Uterus (tissue), 2 donors: ENCODE measurements at regions not wholly inside any gene's neighbourhood (a gene's known extent, or its start where the extent isn't known, plus 50 kb on each side); places are given as distances from the start of the nearest gene placed in this dataset.

Experiments used
- POLR2A ChIP-seq, 2 donors: fragments of 450-650 bp; IDR thresholded peaks; one replicate each; pipeline ENCODE4 v1.6.1; 2016; ENCODE audit warnings: antibody characterized with exemption in 2 of 2, mild to moderate bottlenecking in 1 of 2, moderate library complexity in 1 of 2
- TF ChIP-seq, protein P1 (sequence below), 4 experiments: fragments of 200-600 bp in 2 of 4; fragments of 450-650 bp in 2 of 4; sonication (generic) in 2 of 4; IDR thresholded peaks; one replicate each; pipeline ENCODE4 v1.5.1; 2016 to 2019; ENCODE audit warnings: antibody characterized with exemption in 4 of 4, mild to moderate bottlenecking in 2 of 4, moderate library complexity in 1 of 4

DNA sequence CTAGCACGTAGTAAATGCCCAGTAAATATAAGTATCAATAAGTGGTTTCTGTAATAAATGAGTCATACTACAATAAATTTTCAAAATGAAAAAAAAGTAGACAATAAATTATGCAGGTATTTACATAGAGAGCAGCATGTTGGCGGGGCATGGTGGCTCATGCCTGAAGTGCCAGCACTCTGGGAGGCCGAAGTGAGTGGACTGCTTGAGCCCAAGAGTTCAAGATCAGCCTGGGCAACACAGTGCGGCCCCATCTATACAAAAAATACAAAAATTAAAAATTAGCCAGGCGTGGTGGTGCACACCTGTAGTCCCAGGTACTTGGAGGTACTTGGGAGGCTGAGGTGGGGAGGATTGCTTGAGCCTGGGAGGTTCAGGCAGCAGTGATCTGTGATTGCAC lies 509.3 kb upstream of the KLF6 start:
- no peak for TF ChIP-seq POLR2A (IDR thresholded peaks at IDR 0.05)
- TF ChIP-seq, protein P1, sequence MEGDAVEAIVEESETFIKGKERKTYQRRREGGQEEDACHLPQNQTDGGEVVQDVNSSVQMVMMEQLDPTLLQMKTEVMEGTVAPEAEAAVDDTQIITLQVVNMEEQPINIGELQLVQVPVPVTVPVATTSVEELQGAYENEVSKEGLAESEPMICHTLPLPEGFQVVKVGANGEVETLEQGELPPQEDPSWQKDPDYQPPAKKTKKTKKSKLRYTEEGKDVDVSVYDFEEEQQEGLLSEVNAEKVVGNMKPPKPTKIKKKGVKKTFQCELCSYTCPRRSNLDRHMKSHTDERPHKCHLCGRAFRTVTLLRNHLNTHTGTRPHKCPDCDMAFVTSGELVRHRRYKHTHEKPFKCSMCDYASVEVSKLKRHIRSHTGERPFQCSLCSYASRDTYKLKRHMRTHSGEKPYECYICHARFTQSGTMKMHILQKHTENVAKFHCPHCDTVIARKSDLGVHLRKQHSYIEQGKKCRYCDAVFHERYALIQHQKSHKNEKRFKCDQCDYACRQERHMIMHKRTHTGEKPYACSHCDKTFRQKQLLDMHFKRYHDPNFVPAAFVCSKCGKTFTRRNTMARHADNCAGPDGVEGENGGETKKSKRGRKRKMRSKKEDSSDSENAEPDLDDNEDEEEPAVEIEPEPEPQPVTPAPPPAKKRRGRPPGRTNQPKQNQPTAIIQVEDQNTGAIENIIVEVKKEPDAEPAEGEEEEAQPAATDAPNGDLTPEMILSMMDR (IDR thresholded peaks at IDR 0.05), result no peak
